GM20000 (cell line): ENCODE measurements at regions not wholly inside any gene's neighbourhood (a gene's known extent, or its start where the extent isn't known, plus 50 kb on each side); places are given as distances from the start of the nearest gene placed in this dataset.

Source experiments
- DNase-seq: peaks from one replicate; pipeline ENCODE4 v3.0.0; 2012; ENCODE audit warnings: low spot score
- TF ChIP-seq, protein P1 (sequence below): IDR thresholded peaks from 2 replicates; pipeline ENCODE4 v1.5.1; 2012; ENCODE audit warnings: mild to moderate bottlenecking, control low read depth; ENCODE audit errors: extremely low read depth, missing control alignments

DNA sequence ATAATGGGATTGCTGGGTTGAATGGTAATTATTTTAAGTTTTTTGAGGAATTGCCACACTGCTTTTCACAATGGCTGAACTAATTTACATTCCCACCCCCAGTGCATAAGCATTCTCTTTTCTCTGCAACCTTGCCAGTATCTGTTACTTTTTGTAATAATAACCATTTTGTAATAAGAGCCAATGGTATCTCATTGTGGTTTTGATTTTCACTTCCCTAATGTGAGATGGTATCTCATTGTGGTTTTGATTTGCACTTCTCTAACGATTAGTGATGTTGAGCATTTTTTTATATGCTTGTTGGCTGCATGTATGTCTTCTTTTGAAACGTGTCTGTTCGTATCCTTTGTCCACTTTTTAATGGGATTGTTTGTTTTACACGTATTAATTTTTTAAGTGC lies 213.1 kb upstream of the HDX start:
- TF ChIP-seq, protein P1, sequence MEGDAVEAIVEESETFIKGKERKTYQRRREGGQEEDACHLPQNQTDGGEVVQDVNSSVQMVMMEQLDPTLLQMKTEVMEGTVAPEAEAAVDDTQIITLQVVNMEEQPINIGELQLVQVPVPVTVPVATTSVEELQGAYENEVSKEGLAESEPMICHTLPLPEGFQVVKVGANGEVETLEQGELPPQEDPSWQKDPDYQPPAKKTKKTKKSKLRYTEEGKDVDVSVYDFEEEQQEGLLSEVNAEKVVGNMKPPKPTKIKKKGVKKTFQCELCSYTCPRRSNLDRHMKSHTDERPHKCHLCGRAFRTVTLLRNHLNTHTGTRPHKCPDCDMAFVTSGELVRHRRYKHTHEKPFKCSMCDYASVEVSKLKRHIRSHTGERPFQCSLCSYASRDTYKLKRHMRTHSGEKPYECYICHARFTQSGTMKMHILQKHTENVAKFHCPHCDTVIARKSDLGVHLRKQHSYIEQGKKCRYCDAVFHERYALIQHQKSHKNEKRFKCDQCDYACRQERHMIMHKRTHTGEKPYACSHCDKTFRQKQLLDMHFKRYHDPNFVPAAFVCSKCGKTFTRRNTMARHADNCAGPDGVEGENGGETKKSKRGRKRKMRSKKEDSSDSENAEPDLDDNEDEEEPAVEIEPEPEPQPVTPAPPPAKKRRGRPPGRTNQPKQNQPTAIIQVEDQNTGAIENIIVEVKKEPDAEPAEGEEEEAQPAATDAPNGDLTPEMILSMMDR, result no peak
- DNase-seq, result no peak

DNA sequence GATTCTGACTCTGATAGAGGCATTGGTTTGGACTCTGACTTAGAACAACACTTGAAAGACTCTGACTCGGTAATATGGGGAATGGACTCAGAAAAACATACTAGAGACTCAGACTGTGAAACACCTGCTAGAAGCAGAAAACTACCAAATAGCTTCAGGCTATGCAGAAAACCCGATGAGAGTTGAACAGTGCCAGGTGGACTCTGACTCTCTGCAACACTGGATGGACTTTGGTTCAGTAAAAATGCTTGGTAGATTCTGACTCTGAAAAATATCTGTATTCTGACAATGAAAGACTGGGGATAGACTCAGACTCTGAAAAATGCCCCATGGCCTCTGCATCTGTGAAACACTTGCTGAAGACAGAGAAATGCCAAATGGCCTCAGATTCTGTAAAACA lies 215.1 kb upstream of the HDX start:
- DNase-seq, result no peak
- TF ChIP-seq, protein P1, result no peak

DNA sequence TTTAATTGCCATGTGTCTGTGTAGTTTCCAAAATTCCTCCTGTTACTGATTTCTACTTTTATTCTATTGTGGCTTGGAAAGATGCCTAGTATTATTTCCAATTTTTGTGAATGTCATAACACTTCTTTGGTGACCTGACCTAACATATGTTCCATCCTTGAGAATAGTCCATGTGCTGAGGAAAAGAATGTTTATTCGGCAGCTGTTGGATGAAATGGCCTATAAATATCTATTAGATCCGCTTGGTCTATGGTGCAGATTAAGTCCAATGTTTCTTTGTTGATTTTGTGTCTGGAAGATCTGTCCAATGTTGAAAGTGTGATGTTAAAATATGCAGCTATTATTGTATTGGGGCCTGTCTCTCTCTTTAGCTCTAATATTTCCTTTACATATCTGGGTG lies 219.2 kb upstream of the HDX start:
- TF ChIP-seq, protein P1, result no peak
- DNase-seq, result no peak

DNA sequence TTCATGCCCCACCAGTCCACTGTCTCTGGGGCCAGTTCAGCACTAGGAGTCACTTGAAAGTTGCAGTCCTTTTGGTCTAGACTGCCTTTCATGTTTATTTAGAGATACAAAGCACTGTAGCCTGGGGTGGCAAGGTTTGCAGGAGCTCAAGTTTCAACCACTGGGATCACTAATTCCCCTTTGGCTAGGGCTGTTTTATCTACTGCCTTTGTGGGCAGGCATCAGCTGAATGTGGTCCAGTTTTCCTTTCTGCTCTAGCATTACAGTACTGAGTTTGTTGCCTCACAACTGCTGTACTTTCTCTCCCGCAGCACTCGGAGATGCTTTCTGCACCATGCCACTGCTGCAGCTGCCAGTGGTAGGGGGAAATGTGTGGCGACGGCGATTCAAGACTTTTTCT lies 222.3 kb upstream of the HDX start:
- no peak for DNase-seq
- TF ChIP-seq, protein P1, result no peak

DNA sequence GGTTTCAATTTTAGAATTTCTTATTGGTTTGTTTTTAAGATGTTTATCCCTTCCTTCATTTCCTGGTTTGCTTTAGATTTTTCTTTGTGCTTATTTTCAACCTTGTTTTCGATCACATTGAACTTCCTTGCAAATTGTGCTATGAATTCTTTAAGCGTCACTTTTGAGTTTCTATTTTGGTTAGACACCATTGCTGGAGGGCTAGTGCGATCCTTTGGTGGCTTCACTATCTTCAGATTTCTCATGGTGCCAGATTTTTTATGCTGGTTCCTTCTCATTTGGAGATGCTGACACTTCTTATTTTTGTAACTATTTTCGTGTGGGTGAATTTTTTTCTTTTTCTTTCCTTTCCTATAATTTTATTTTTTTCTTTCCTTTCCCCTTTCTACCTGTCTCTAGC lies 227.2 kb upstream of the HDX start:
- no peak for DNase-seq
- TF ChIP-seq, protein P1, result no peak

DNA sequence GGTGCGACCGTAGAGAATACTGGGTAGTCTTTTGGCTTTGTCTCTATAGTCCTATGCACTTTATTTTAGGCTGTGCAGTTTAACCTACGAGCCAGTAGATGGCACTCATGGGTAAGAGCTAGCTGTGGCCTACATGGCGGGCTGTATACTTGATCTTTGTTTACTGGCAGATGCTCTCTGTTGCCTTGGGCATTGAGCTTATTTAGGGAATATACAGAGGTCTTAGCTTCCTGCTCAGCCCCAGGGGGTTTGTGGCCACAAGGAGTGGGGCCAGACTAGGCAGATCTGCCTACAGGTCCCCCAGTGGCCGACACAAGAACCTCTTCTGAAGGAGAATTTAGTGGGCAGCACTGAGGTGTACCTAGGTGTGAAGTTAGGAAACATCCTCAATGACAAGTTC lies 227.6 kb upstream of the HDX start:
- DNase-seq, result peak; percentile 23
- TF ChIP-seq, protein P1, result peak; percentile 28

DNA sequence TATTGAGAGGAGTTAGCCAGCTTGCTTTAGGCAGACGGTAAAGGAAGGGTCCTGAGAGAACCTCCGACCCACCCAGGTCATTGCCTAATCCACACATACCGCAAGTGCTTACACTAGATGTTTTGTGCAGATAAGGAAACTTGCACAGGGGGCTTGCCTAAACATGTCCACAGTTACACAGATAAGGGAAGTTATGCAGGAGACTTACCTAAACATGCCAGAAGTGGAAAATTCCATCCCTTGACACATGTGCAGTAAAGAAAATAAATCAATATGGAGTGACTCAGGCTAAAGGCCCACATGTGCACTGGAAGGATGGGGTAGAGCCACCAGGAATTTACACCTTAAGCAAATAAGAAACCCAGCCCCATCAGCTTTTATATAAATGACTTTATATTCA lies 232.8 kb upstream of the HDX start:
- TF ChIP-seq, protein P1, result no peak
- DNase-seq, result no peak

DNA sequence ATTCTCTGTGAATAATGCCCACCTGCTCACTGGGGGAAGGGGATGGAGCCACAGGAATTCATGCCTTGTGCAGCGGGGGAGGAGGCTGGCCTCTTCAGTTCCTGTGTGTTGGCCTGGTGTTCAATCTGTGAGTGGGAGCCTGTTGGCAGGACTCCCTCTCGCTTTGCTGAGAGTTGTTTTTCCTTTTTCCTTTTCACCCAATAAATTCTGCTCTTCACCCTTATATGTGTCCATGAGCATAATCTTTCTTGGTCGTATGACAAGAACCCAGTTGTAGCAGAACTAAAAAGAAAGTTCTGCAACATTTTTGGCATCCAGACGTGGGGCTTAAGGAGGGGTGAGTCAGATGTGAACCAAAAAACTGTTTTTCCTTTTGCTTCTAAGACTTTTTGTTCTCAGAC lies 235.2 kb upstream of the HDX start:
- no peak for DNase-seq
- TF ChIP-seq, protein P1, result no peak
